ENCODE measurements at regions not wholly inside any gene's neighbourhood (a gene's known extent, or its start where the extent isn't known, plus 50 kb on each side); places are given as distances from the start of the nearest gene placed in this dataset.
A peak's percentile ranks its signal among the peaks of the same experiment; 100 is the strongest.

DNA sequence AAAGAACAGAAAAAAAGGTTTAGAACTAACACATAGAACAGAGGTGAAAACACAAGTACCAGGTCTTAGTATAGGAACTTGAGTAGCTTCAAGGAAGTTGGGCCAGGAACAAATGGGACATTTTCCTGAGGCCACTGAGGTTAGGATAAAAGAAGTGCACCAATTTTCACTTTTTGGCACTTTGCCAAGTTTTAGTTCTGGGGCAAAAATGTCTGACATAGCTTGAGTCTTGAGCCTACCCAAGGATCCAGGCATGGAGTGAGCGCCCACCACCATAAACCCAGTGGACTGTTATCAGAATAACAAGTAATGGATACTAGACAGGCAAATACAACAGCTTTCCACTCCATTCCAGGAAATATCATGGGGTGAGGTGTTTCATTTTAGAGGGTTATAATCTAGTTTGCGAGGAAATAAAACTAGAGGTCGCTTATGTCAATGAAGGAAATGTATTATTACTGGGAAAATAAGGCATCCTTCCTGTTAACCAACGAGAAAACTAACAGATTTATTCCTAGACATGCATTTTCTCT, 199.7 kb upstream of the HMGA2 start:
- Histone ChIP-seq H2AFZ (ENCODE audit: low read depth) (no peak overlapping the region), H3K4me2 (no peak overlapping the region), H3K27me3 (ENCODE audit: insufficient read depth) (no peaks in the 10 kb centered on the region), H3K4me3 (ENCODE audit: low read depth in 2 of 2, low read length in 1 of 2) (no peak overlapping the region), H3F3A (replicated peaks; ENCODE audit: insufficient read depth) (peaks cover 13% of the 10 kb centered on the region), H3K9ac (no peak overlapping the region), H3K79me2 (ENCODE audit: insufficient read depth) (peaks cover 97% of the 10 kb centered on the region), H3K9me2 (no peaks in the 10 kb centered on the region), H3K4me1 (ENCODE audit: control insufficient read depth in 1 of 2, insufficient read depth in 2 of 2, low read depth in 1 of 2, low read length in 1 of 2) (peaks cover 0 to 23% of the 10 kb centered on the region in 2 experiments; a peak in 3 of 4 replicates), H4K20me1 (ENCODE audit: insufficient read depth) (no peaks in the 10 kb centered on the region), H3K36me3 (replicated peaks in 1 of 2; ENCODE audit: control insufficient read depth in 1 of 2, insufficient read depth in 2 of 2, low read length in 1 of 2) (peaks cover 11 to 55% of the 10 kb centered on the region in 2 experiments), H3K9me3 (no peaks in the 10 kb centered on the region), H3K27ac (ENCODE audit: low read depth in 2 of 2, low read length in 1 of 2) (peak overlapping the region in 1 of 2 experiments; percentile 98; a peak in 1 of 4 replicates)
- WGBS (ENCODE audit: low lambda C conversion rate): 56% methylated on average over 4 of the region's 4 CpGs
- TF ChIP-seq NFIC (IDR thresholded peaks at IDR 0.05; ENCODE audit: borderline replicate concordance): peak; percentile 89
- TF ChIP-seq ELF1 (IDR thresholded peaks at IDR 0.05): no peak
- no peak for DNase-seq
- POLR2A ChIA-PET: no interaction called here
- CTCF ChIA-PET: no interaction called here

DNA sequence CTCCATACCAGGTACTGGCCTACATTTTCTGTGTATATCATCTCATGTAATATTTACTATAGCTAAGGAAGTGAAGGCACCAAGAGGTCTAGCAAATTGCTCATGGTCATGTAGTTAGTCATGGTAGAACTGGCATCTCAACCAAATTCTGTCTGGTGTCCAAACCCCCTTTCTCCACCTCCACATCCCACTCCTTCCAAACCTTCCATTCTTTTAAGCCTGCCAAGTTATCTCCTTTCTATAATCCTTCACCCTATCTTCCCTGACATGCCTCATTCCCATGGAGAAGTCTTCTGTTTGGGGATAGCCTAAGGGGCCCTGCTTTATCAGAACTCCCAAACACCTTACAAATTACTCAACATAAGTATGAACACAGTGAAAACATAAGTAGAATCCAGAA, 196.2 kb upstream of the HMGA2 start:
- Histone ChIP-seq H3K79me2 (ENCODE audit: insufficient read depth) (peaks cover 83% of the 10 kb centered on the region), H3K36me3 (replicated peaks in 1 of 2; ENCODE audit: control insufficient read depth in 1 of 2, insufficient read depth in 2 of 2, low read length in 1 of 2) (peaks cover 11 to 65% of the 10 kb centered on the region in 2 experiments), H3K9ac (0 out of 2 replicates have a peak overlapping the region, but pooled peaks have one; percentile 2), H3K4me1 (ENCODE audit: control insufficient read depth in 1 of 2, insufficient read depth in 2 of 2, low read depth in 1 of 2, low read length in 1 of 2) (peaks cover 0 to 36% of the 10 kb centered on the region in 2 experiments; a peak in 2 of 4 replicates), H3K9me3 (no peaks in the 10 kb centered on the region), H3F3A (replicated peaks; ENCODE audit: insufficient read depth) (peaks cover 29% of the 10 kb centered on the region), H4K20me1 (ENCODE audit: insufficient read depth) (no peaks in the 10 kb centered on the region), H3K4me3 (ENCODE audit: low read depth in 2 of 2, low read length in 1 of 2) (no peak overlapping the region), H2AFZ (ENCODE audit: low read depth) (no peak overlapping the region), H3K4me2 (no peak overlapping the region), H3K27me3 (ENCODE audit: insufficient read depth) (no peaks in the 10 kb centered on the region), H3K9me2 (no peaks in the 10 kb centered on the region), H3K27ac (ENCODE audit: low read depth in 2 of 2, low read length in 1 of 2) (peak overlapping the region in 1 of 2 experiments; percentile 100; a peak in 2 of 4 replicates)
- TF ChIP-seq, protein P1, sequence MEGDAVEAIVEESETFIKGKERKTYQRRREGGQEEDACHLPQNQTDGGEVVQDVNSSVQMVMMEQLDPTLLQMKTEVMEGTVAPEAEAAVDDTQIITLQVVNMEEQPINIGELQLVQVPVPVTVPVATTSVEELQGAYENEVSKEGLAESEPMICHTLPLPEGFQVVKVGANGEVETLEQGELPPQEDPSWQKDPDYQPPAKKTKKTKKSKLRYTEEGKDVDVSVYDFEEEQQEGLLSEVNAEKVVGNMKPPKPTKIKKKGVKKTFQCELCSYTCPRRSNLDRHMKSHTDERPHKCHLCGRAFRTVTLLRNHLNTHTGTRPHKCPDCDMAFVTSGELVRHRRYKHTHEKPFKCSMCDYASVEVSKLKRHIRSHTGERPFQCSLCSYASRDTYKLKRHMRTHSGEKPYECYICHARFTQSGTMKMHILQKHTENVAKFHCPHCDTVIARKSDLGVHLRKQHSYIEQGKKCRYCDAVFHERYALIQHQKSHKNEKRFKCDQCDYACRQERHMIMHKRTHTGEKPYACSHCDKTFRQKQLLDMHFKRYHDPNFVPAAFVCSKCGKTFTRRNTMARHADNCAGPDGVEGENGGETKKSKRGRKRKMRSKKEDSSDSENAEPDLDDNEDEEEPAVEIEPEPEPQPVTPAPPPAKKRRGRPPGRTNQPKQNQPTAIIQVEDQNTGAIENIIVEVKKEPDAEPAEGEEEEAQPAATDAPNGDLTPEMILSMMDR (IDR thresholded peaks at IDR 0.05): no peak
- TF ChIP-seq FOSL2 (IDR thresholded peaks at IDR 0.05; ENCODE audit: borderline replicate concordance, low read depth): no peak
- TF ChIP-seq RFX5 (IDR thresholded peaks at IDR 0.05; ENCODE audit: low read length): no peak
- TF ChIP-seq NRF1 (IDR thresholded peaks at IDR 0.05; ENCODE audit: low read depth, low read length): no peak
- TF ChIP-seq, protein P2, sequence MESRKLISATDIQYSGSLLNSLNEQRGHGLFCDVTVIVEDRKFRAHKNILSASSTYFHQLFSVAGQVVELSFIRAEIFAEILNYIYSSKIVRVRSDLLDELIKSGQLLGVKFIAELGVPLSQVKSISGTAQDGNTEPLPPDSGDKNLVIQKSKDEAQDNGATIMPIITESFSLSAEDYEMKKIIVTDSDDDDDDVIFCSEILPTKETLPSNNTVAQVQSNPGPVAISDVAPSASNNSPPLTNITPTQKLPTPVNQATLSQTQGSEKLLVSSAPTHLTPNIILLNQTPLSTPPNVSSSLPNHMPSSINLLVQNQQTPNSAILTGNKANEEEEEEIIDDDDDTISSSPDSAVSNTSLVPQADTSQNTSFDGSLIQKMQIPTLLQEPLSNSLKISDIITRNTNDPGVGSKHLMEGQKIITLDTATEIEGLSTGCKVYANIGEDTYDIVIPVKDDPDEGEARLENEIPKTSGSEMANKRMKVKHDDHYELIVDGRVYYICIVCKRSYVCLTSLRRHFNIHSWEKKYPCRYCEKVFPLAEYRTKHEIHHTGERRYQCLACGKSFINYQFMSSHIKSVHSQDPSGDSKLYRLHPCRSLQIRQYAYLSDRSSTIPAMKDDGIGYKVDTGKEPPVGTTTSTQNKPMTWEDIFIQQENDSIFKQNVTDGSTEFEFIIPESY (IDR thresholded peaks at IDR 0.05; ENCODE audit: borderline replicate concordance, low read depth): no peak
- no peak for TF ChIP-seq RXRA (IDR thresholded peaks at IDR 0.05; ENCODE audit: borderline replicate concordance, low read depth)
- no peak for TF ChIP-seq TCF12 (IDR thresholded peaks at IDR 0.05)
- TF ChIP-seq, protein P3, sequence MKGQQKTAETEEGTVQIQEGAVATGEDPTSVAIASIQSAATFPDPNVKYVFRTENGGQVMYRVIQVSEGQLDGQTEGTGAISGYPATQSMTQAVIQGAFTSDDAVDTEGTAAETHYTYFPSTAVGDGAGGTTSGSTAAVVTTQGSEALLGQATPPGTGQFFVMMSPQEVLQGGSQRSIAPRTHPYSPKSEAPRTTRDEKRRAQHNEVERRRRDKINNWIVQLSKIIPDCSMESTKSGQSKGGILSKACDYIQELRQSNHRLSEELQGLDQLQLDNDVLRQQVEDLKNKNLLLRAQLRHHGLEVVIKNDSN (IDR thresholded peaks at IDR 0.05; ENCODE audit: borderline replicate concordance, low read depth): no peak
- TF ChIP-seq SMC3 (IDR thresholded peaks at IDR 0.05; ENCODE audit: low read depth, low read length): no peak
- TF ChIP-seq, protein P4, sequence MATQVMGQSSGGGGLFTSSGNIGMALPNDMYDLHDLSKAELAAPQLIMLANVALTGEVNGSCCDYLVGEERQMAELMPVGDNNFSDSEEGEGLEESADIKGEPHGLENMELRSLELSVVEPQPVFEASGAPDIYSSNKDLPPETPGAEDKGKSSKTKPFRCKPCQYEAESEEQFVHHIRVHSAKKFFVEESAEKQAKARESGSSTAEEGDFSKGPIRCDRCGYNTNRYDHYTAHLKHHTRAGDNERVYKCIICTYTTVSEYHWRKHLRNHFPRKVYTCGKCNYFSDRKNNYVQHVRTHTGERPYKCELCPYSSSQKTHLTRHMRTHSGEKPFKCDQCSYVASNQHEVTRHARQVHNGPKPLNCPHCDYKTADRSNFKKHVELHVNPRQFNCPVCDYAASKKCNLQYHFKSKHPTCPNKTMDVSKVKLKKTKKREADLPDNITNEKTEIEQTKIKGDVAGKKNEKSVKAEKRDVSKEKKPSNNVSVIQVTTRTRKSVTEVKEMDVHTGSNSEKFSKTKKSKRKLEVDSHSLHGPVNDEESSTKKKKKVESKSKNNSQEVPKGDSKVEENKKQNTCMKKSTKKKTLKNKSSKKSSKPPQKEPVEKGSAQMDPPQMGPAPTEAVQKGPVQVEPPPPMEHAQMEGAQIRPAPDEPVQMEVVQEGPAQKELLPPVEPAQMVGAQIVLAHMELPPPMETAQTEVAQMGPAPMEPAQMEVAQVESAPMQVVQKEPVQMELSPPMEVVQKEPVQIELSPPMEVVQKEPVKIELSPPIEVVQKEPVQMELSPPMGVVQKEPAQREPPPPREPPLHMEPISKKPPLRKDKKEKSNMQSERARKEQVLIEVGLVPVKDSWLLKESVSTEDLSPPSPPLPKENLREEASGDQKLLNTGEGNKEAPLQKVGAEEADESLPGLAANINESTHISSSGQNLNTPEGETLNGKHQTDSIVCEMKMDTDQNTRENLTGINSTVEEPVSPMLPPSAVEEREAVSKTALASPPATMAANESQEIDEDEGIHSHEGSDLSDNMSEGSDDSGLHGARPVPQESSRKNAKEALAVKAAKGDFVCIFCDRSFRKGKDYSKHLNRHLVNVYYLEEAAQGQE (IDR thresholded peaks at IDR 0.05; ENCODE audit: low read depth, low read length): no peak
- TF ChIP-seq MEF2A (IDR thresholded peaks at IDR 0.05; ENCODE audit: borderline replicate concordance, low read depth): no peak
- no peak for TF ChIP-seq TAF1 (IDR thresholded peaks at IDR 0.05; ENCODE audit: borderline replicate concordance, low read depth, low read length)
- TF ChIP-seq, protein P5, sequence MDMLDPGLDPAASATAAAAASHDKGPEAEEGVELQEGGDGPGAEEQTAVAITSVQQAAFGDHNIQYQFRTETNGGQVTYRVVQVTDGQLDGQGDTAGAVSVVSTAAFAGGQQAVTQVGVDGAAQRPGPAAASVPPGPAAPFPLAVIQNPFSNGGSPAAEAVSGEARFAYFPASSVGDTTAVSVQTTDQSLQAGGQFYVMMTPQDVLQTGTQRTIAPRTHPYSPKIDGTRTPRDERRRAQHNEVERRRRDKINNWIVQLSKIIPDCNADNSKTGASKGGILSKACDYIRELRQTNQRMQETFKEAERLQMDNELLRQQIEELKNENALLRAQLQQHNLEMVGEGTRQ (IDR thresholded peaks at IDR 0.05; ENCODE audit: borderline replicate concordance, low read depth, low read length): no peak
- TF ChIP-seq JUND (IDR thresholded peaks at IDR 0.05): no peak
- TF ChIP-seq RAD21 (IDR thresholded peaks at IDR 0.05; ENCODE audit: low read length): no peak
- no peak for TF ChIP-seq YY1 (IDR thresholded peaks at IDR 0.05; ENCODE audit: low read depth)
- TF ChIP-seq EP300 (IDR thresholded peaks at IDR 0.05; ENCODE audit: borderline replicate concordance in 1 of 2, low read depth in 1 of 2, low read length in 1 of 2): no peak
- DNase-seq: no peak
- POLR2A ChIA-PET: no interaction called here
- CTCF ChIA-PET: no interaction called here

All from SK-N-SH (cell line).